ENCODE measurements at regions not wholly inside any gene's neighbourhood (a gene's known extent, or its start where the extent isn't known, plus 50 kb on each side); places are given as distances from the start of the nearest gene placed in this dataset.

DNA sequence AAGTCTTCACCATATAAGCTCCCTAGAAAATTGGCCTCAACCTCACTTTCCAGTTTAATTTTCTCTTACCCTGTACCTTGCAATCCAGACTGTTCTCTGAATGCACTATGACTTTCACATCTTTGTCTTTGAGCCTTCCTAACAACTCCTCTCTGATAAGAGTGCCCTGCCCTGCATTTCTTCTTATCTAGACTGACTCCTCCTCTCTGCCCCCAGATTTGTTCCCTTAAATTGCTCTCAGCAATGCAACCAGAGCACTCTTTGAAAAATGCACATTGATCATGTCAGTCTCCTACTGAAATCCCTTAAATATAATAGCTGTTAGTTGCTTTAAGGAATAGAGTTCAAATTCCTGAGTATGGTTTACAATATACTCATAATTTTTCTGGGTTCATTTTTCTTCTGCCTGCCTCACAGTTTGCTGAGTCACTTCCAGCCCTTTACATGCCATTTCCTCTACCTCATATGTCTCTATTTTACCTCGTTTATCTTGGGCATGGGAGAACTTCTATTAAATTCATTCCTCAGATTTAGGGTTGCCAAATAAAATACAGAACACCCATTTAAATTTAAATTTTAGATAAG, 582.7 kb upstream of the AADAT start:
- no peaks in the 10 kb centered on the region for H3K36me3 ChIP-seq (ENCODE audit: control insufficient read depth in 2 of 2, extremely low read depth in 1 of 2, insufficient read depth in 2 of 2, low read length in 2 of 2)
- peaks cover 4% of the 10 kb centered on the region for H3K4me1 ChIP-seq (ENCODE audit: control insufficient read depth, extremely low read depth, insufficient read depth, low read length)
- no peaks in the 10 kb centered on the region for H3K9me1 ChIP-seq (ENCODE audit: control insufficient read depth, extremely low read depth, insufficient read depth, low read length)
- H3K79me2 ChIP-seq (ENCODE audit: control insufficient read depth, insufficient read depth, low read length) = no peaks in the 10 kb centered on the region
- no peak for TF ChIP-seq EZH2 (IDR thresholded peaks at IDR 0.05; ENCODE audit: low read length)
- TF ChIP-seq, protein P1, sequence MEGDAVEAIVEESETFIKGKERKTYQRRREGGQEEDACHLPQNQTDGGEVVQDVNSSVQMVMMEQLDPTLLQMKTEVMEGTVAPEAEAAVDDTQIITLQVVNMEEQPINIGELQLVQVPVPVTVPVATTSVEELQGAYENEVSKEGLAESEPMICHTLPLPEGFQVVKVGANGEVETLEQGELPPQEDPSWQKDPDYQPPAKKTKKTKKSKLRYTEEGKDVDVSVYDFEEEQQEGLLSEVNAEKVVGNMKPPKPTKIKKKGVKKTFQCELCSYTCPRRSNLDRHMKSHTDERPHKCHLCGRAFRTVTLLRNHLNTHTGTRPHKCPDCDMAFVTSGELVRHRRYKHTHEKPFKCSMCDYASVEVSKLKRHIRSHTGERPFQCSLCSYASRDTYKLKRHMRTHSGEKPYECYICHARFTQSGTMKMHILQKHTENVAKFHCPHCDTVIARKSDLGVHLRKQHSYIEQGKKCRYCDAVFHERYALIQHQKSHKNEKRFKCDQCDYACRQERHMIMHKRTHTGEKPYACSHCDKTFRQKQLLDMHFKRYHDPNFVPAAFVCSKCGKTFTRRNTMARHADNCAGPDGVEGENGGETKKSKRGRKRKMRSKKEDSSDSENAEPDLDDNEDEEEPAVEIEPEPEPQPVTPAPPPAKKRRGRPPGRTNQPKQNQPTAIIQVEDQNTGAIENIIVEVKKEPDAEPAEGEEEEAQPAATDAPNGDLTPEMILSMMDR (optimal IDR thresholded peaks at IDR 0.05 in 1 of 3, IDR thresholded peaks at IDR 0.05 in 1 of 3, conservative IDR thresholded peaks at IDR 0.05 in 1 of 3; ENCODE audit: extremely low read depth in 1 of 3, insufficient read depth in 2 of 3, low read length in 3 of 3) = no peak
- no peak overlapping the region for H3K9ac ChIP-seq (ENCODE audit: control insufficient read depth, extremely low read depth, insufficient read depth, low read length)
- no peak overlapping the region for H3K4me3 ChIP-seq (ENCODE audit: control insufficient read depth in 2 of 3, extremely low read depth in 1 of 3, insufficient read depth in 2 of 3, low read depth in 1 of 3, low read length in 3 of 3)
- no peak overlapping the region for H3K27ac ChIP-seq (ENCODE audit: control insufficient read depth, insufficient read depth, low read length)
- H2AFZ ChIP-seq (ENCODE audit: control insufficient read depth, low read length) = peak overlapping the region; percentile 63
- H4K20me1 ChIP-seq (ENCODE audit: control insufficient read depth, extremely low read depth, insufficient read depth, low read length) = no peaks in the 10 kb centered on the region
- DNase-seq (ENCODE audit: low read depth, low spot score) = peak; percentile 1
- no peak overlapping the region for H3K4me2 ChIP-seq (ENCODE audit: control insufficient read depth, extremely low read depth, insufficient read depth, low read depth, low read length)
- no peak for FAIRE-seq
- no peaks in the 10 kb centered on the region for H3K9me3 ChIP-seq (ENCODE audit: control insufficient read depth, low read depth, low read length)
- no peaks in the 10 kb centered on the region for H3K27me3 ChIP-seq (ENCODE audit: control insufficient read depth, extremely low read depth, insufficient read depth, low read length)
- dilution Hi-C loops (cut with MboI; ENCODE audit: extremely low pct_ligation_motif_present, low sequenced_read_pairs) = no loop called here

DNA sequence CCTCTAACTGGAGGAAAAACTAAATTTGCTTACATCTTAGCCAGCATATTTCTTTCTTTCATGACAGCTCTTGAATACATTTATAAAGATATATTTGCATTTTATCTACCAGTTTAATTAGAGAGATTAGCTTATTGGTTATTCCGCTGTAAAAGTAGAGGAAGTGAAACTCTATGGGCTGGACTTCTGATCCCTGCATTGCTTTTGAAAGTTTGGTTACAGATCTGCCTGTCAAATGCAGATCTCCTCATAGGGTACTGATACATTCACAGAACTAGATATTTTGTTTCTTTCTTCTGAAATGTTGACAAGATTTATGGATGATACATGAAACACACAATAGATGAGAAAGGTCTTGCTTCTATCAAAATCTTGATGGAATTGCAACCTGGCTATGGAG, 581.4 kb upstream of the AADAT start:
- dilution Hi-C loops (cut with MboI; ENCODE audit: extremely low pct_ligation_motif_present, low sequenced_read_pairs) = no loop called here
- H3K36me3 ChIP-seq (ENCODE audit: control insufficient read depth in 2 of 2, extremely low read depth in 1 of 2, insufficient read depth in 2 of 2, low read length in 2 of 2) = no peaks in the 10 kb centered on the region
- TF ChIP-seq, protein P1 (optimal IDR thresholded peaks at IDR 0.05 in 1 of 3, IDR thresholded peaks at IDR 0.05 in 1 of 3, conservative IDR thresholded peaks at IDR 0.05 in 1 of 3; ENCODE audit: extremely low read depth in 1 of 3, insufficient read depth in 2 of 3, low read length in 3 of 3) = no peak
- no peak for TF ChIP-seq EZH2 (IDR thresholded peaks at IDR 0.05; ENCODE audit: low read length)

More for the DNA sequence above, 581.4 kb upstream of the AADAT start:
- DNase-seq (ENCODE audit: low read depth, low spot score) (no peak), FAIRE-seq (no peak)
- Histone ChIP-seq H3K9ac (ENCODE audit: control insufficient read depth, extremely low read depth, insufficient read depth, low read length) (no peak overlapping the region), H4K20me1 (ENCODE audit: control insufficient read depth, extremely low read depth, insufficient read depth, low read length) (no peaks in the 10 kb centered on the region), H3K9me1 (ENCODE audit: control insufficient read depth, extremely low read depth, insufficient read depth, low read length) (no peaks in the 10 kb centered on the region), H3K4me3 (ENCODE audit: control insufficient read depth in 2 of 3, extremely low read depth in 1 of 3, insufficient read depth in 2 of 3, low read depth in 1 of 3, low read length in 3 of 3) (no peak overlapping the region), H3K9me3 (ENCODE audit: control insufficient read depth, low read depth, low read length) (no peaks in the 10 kb centered on the region), H3K79me2 (ENCODE audit: control insufficient read depth, insufficient read depth, low read length) (no peaks in the 10 kb centered on the region), H3K4me1 (ENCODE audit: control insufficient read depth, extremely low read depth, insufficient read depth, low read length) (peaks cover 4% of the 10 kb centered on the region), H2AFZ (ENCODE audit: control insufficient read depth, low read length) (no peak overlapping the region), H3K27ac (ENCODE audit: control insufficient read depth, insufficient read depth, low read length) (no peak overlapping the region), H3K4me2 (ENCODE audit: control insufficient read depth, extremely low read depth, insufficient read depth, low read depth, low read length) (no peak overlapping the region), H3K27me3 (ENCODE audit: control insufficient read depth, extremely low read depth, insufficient read depth, low read length) (no peaks in the 10 kb centered on the region)
